H9 (cell line): ENCODE measurements at regions not wholly inside any gene's neighbourhood (a gene's known extent, or its start where the extent isn't known, plus 50 kb on each side); places are given as distances from the start of the nearest gene placed in this dataset.

Source experiments
- DNase-seq: peaks from one replicate; pipeline ENCODE4 v3.0.0-alpha.2; 2017
- H2AFZ ChIP-seq: one replicate; pipeline ENCODE4 v1.6.1; 2013; ENCODE audit warnings: mild to moderate bottlenecking, low read length, control low read depth, moderate library complexity
- H2AK5ac ChIP-seq: 2 replicates; pipeline ENCODE4 v1.6.1; 2013; ENCODE audit warnings: low read length, control low read depth, mixed read lengths; ENCODE audit not compliant: insufficient read length
- H2BK120ac ChIP-seq: one replicate; pipeline ENCODE4 v1.6.1; 2013; ENCODE audit warnings: low read depth, mild to moderate bottlenecking, low read length, control low read depth, inconsistent platforms; ENCODE audit not compliant: poor library complexity, severe bottlenecking
- H2BK12ac ChIP-seq: 2 replicates; pipeline ENCODE4 v1.6.1; 2013; ENCODE audit warnings: low read length, control low read depth, mixed read lengths, low read depth; ENCODE audit not compliant: insufficient read length
- H2BK15ac ChIP-seq: 2 replicates; pipeline ENCODE4 v1.6.1; 2013; ENCODE audit warnings: low read depth, low read length, control low read depth
- H2BK20ac ChIP-seq: one replicate; pipeline ENCODE4 v1.6.1; 2013; ENCODE audit warnings: low read depth, mild to moderate bottlenecking, low read length, control low read depth, inconsistent platforms; ENCODE audit not compliant: poor library complexity, severe bottlenecking
- H2BK5ac ChIP-seq: 2 replicates; pipeline ENCODE4 v1.6.1; 2013; ENCODE audit warnings: low read length, control low read depth, mixed read lengths; ENCODE audit not compliant: insufficient read length
- H3K14ac ChIP-seq: 2 replicates; pipeline ENCODE4 v1.6.1; 2013; ENCODE audit warnings: low read length, control low read depth; ENCODE audit not compliant: insufficient read depth
- H3K18ac ChIP-seq: 2 replicates; pipeline ENCODE4 v1.6.1; 2013; ENCODE audit warnings: low read depth, mild to moderate bottlenecking, mixed read lengths, low read length, control low read depth; ENCODE audit not compliant: insufficient read length
- H3K23ac ChIP-seq: 2 replicates; pipeline ENCODE4 v1.6.1; 2013; ENCODE audit warnings: low read length, control low read depth, mixed read lengths, low read depth; ENCODE audit not compliant: insufficient read length
- H3K23me2 ChIP-seq: 2 replicates; pipeline ENCODE4 v1.6.1; 2013; ENCODE audit warnings: low read depth, mild to moderate bottlenecking, mixed read lengths, low read length, control low read depth; ENCODE audit not compliant: insufficient read length, poor library complexity, severe bottlenecking
- H3K27ac ChIP-seq: 2 replicates; pipeline ENCODE4 v1.5.1; 2013; ENCODE audit warnings: low read length, control low read depth, mixed read lengths, low read depth; ENCODE audit not compliant: insufficient read length
- H3K27me3 ChIP-seq: 2 replicates; pipeline ENCODE4 v1.6.1; 2013; ENCODE audit warnings: low read length, control low read depth, inconsistent platforms; ENCODE audit not compliant: insufficient read depth
- H3K4ac ChIP-seq: 2 replicates; pipeline ENCODE4 v1.6.1; 2013; ENCODE audit warnings: low read depth, mild to moderate bottlenecking, control low read depth, inconsistent platforms, low read length, moderate library complexity
- H3K4me1 ChIP-seq: 2 replicates; pipeline ENCODE4 v1.6.1; 2013; ENCODE audit warnings: low read length, control low read depth, inconsistent platforms; ENCODE audit not compliant: insufficient read depth
- H3K4me2 ChIP-seq: 2 replicates; pipeline ENCODE4 v1.6.1; 2013; ENCODE audit warnings: low read length, control low read depth, mixed read lengths; ENCODE audit not compliant: insufficient read length, insufficient read depth
- H3K56ac ChIP-seq: 2 replicates; pipeline ENCODE4 v1.6.1; 2013; ENCODE audit warnings: low read depth, mild to moderate bottlenecking, mixed read lengths, low read length, control low read depth; ENCODE audit not compliant: insufficient read length
- H3K79me1 ChIP-seq: 2 replicates; pipeline ENCODE4 v1.6.1; 2013; ENCODE audit warnings: low read depth, mild to moderate bottlenecking, moderate library complexity, low read length, control low read depth, inconsistent platforms; ENCODE audit not compliant: insufficient read depth, poor library complexity, severe bottlenecking
- H3K79me2 ChIP-seq: 2 replicates; pipeline ENCODE4 v1.6.1; 2013; ENCODE audit warnings: low read length, control low read depth, inconsistent platforms; ENCODE audit not compliant: insufficient read depth
- H3K9ac ChIP-seq: 2 replicates; pipeline ENCODE4 v1.6.1; 2013; ENCODE audit warnings: low read length, control low read depth, mixed read lengths; ENCODE audit not compliant: insufficient read length; ENCODE audit errors: extremely low read depth
- H3K9me3 ChIP-seq: one replicate; pipeline ENCODE4 v1.6.1; 2013; ENCODE audit warnings: low read depth, low read length, inconsistent platforms; ENCODE audit not compliant: control insufficient read depth
- H3T11ph ChIP-seq: one replicate; pipeline ENCODE4 v1.6.1; 2013; ENCODE audit warnings: mild to moderate bottlenecking, low read length, control low read depth, inconsistent platforms
- H4K20me1 ChIP-seq: one replicate; pipeline ENCODE4 v1.6.1; 2013; ENCODE audit not compliant: control insufficient read depth, insufficient read length, insufficient read depth
- H4K5ac ChIP-seq: 2 replicates; pipeline ENCODE4 v1.6.1; 2013; ENCODE audit warnings: low read depth, mild to moderate bottlenecking, mixed read lengths, low read length, control low read depth; ENCODE audit not compliant: insufficient read length
- H4K8ac ChIP-seq: replicated peaks from 2 replicates; pipeline ENCODE4 v1.6.1; 2013; ENCODE audit warnings: low read length, control low read depth, mixed read lengths, low read depth; ENCODE audit not compliant: insufficient read length
- H4K91ac ChIP-seq: 2 replicates; pipeline ENCODE4 v1.6.1; 2013; ENCODE audit warnings: low read depth, mild to moderate bottlenecking, moderate library complexity, mixed read lengths, low read length, control low read depth; ENCODE audit not compliant: insufficient read length
- H3K27ac Mint-ChIP-seq, 3 experiments: 2 replicates in 2 of 3; 3 replicates in 1 of 3; pipeline ENCODE4 v1.8.0; 2020 to 2021; ENCODE audit warnings: mixed read lengths in 3 of 3, mild to moderate bottlenecking in 1 of 3, moderate library complexity in 1 of 3
- H3K27me3 Mint-ChIP-seq: 2 replicates; pipeline ENCODE4 v1.8.0; 2021; ENCODE audit warnings: low read depth, mild to moderate bottlenecking, moderate library complexity, mixed read lengths
- H3K36me3 Mint-ChIP-seq, 3 experiments: 2 replicates in 2 of 3; 3 replicates in 1 of 3; pipeline ENCODE4 v1.8.0; 2020 to 2021; ENCODE audit warnings: low read depth in 3 of 3, mixed read lengths in 3 of 3; ENCODE audit not compliant: insufficient read depth in 1 of 3
- H3K4me1 Mint-ChIP-seq, 2 experiments: 2 replicates each; pipeline ENCODE4 v1.8.0; 2020; ENCODE audit warnings: mixed read lengths in 2 of 2
- H3K4me3 Mint-ChIP-seq, 2 experiments: 2 replicates in 1 of 2; 3 replicates in 1 of 2; pipeline ENCODE4 v1.8.0; 2020 to 2021; ENCODE audit warnings: mild to moderate bottlenecking in 2 of 2, mixed read lengths in 2 of 2, moderate library complexity in 1 of 2
- H3K9me3 Mint-ChIP-seq, 2 experiments: 2 replicates in 1 of 2; 3 replicates in 1 of 2; pipeline ENCODE4 v1.8.0; 2020; ENCODE audit warnings: mild to moderate bottlenecking in 2 of 2, mixed read lengths in 2 of 2, moderate library complexity in 1 of 2
- CTCF ChIP-seq: fragments of 200-600 bp; sonication (generic); conservative IDR thresholded peaks from 3 replicates; pipeline ENCODE4 v1.8.0; 2021; ENCODE audit warnings: antibody characterized with exemption, mild to moderate bottlenecking
- WGBS: extraction: QIAGEN DNeasy Blood & Tissue Kit; methylation state at CpG from one replicate; pipeline ENCODE4 v1.1.7; 2013; ENCODE audit warnings: missing lambda C conversion rate, low lambda C conversion rate, mixed read lengths; ENCODE audit not compliant: insufficient read length; ENCODE audit errors: extremely low coverage; 5-methylcytosine and 5-hydroxymethylcytosine counted together

GRCh38 chrX:20382518-20383297 lies 116.0 kb upstream of the RPS6KA3 start:
- no peak overlapping the region for H4K5ac ChIP-seq
- no peak overlapping the region for H2AK5ac ChIP-seq
- Mint-ChIP-seq H3K27ac (no peak overlapping the region; a peak in 1 of 7 replicates), H3K4me3 (no peak overlapping the region; a peak in 1 of 5 replicates), H3K36me3 (no peaks in the 10 kb centered on the region; a peak in 1 of 7 replicates), H3K4me1 (no peaks in the 10 kb centered on the region), H3K27me3 (no peaks in the 10 kb centered on the region; the same call in 1 of the 2 replicates), H3K9me3 (peaks cover 34 to 36% of the 10 kb centered on the region in 2 experiments)
- H3K56ac ChIP-seq, result no peak overlapping the region
- DNase-seq, result no peak
- H3K9me3 ChIP-seq, result peaks cover 25% of the 10 kb centered on the region
- TF ChIP-seq CTCF, result no peak
- H2AFZ ChIP-seq, result no peak overlapping the region
- no peak overlapping the region for H3K9ac ChIP-seq
- H3K4me2 ChIP-seq, result no peak overlapping the region
- no peak overlapping the region for H3T11ph ChIP-seq
- no peak overlapping the region for H3K14ac ChIP-seq
- no peak overlapping the region for H3K23ac ChIP-seq
- H3K79me1 ChIP-seq, result no peaks in the 10 kb centered on the region
- no peaks in the 10 kb centered on the region for H3K79me2 ChIP-seq
- H2BK5ac ChIP-seq, result no peak overlapping the region
- no peak overlapping the region for H2BK20ac ChIP-seq
- no peak overlapping the region for H2BK15ac ChIP-seq
- no peaks in the 10 kb centered on the region for H3K23me2 ChIP-seq
- WGBS, result no CpG with 5 or more reads among the region's 3 CpGs
- H4K91ac ChIP-seq, result no peak overlapping the region
- H3K4me1 ChIP-seq, result no peaks in the 10 kb centered on the region
- no peaks in the 10 kb centered on the region for H3K27me3 ChIP-seq
- no peak overlapping the region for H2BK12ac ChIP-seq
- H3K27ac ChIP-seq, result no peak overlapping the region
- no peak overlapping the region for H4K8ac ChIP-seq
- H3K4ac ChIP-seq, result no peak overlapping the region
- H2BK120ac ChIP-seq, result no peak overlapping the region
- no peaks in the 10 kb centered on the region for H4K20me1 ChIP-seq
- no peak overlapping the region for H3K18ac ChIP-seq
